Naive B cell (primary cell): ENCODE measurements at regions not wholly inside any gene's neighbourhood (a gene's known extent, or its start where the extent isn't known, plus 50 kb on each side); places are given as distances from the start of the nearest gene placed in this dataset.
"Not testable (repeated sequence)": the region's sequence is repeated elsewhere in the genome, so short reads cannot be mapped to it uniquely, and the experiment has no call there.

ENCODE experiments used
- ATAC-seq, 2 donors: fragments of 150-1000 bp; cut with Tn5 transposase; 2 replicates each; pipeline ENCODE4 v1.10.0; 2021; ENCODE audit warnings: low read depth in 2 of 2, mild to moderate bottlenecking in 2 of 2, moderate library complexity in 2 of 2
- DNase-seq: peaks from one replicate; pipeline ENCODE4 v3.0.0; 2022
- H3K27ac Mint-ChIP-seq, 6 donors: one replicate each; pipeline ENCODE4 v1.8.0; 2020 to 2022; ENCODE audit warnings: mild to moderate bottlenecking in 6 of 6, mixed read lengths in 6 of 6, moderate library complexity in 5 of 6, inconsistent platforms in 2 of 6
- H3K27me3 Mint-ChIP-seq, 3 donors: one replicate each; pipeline ENCODE4 v1.8.0; 2021 to 2022; ENCODE audit warnings: mixed read lengths in 3 of 3, mild to moderate bottlenecking in 1 of 3
- H3K36me3 Mint-ChIP-seq, 2 donors: one replicate each; pipeline ENCODE4 v1.8.0; 2020 to 2022; ENCODE audit warnings: mixed read lengths in 2 of 2, inconsistent platforms in 1 of 2, mild to moderate bottlenecking in 1 of 2
- H3K4me1 Mint-ChIP-seq, 3 donors: one replicate each; pipeline ENCODE4 v1.8.0; 2020 to 2022; ENCODE audit warnings: mixed read lengths in 3 of 3, inconsistent platforms in 1 of 3, mild to moderate bottlenecking in 1 of 3, moderate library complexity in 1 of 3
- H3K4me3 Mint-ChIP-seq, 8 donors: one replicate each; pipeline ENCODE4 v1.8.0; 2020 to 2022; ENCODE audit warnings: mild to moderate bottlenecking in 8 of 8, mixed read lengths in 8 of 8, moderate library complexity in 8 of 8, inconsistent platforms in 2 of 8
- H3K9me3 Mint-ChIP-seq, 7 donors: one replicate each; pipeline ENCODE4 v1.8.0; 2020 to 2022; ENCODE audit warnings: mixed read lengths in 7 of 7, mild to moderate bottlenecking in 5 of 7, inconsistent platforms in 2 of 7, moderate library complexity in 1 of 7

DNA sequence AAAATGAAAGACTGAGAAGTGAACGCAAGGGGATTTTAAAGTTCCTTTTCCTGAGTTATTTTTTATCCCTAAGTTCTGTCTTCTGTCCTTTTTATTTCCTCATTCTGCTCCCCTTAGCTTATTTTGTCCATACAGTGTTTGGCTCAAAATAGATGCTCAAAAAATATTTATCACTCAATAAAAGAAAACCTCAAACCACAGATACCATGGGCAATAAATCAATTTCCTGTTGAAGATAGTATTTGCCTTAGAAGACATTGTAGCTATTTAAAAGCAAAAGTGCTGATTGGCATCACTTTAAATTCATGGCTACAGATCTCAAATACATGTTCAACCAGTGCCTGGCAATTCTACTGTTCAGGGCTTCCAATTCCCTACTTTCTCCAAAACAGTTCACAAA is 316.5 kb upstream of the ADAMTS9 start:
- Mint-ChIP-seq H3K27me3 (no peaks in the 10 kb centered on the region), H3K9me3 (peaks cover 3 to 14% (median 6%) of the 10 kb centered on the region in 7 donors), H3K36me3 (no peaks in the 10 kb centered on the region), H3K27ac (no peak overlapping the region), H3K4me1 (no peaks in the 10 kb centered on the region), H3K4me3 (no peak overlapping the region)
- DNase-seq (no peak), ATAC-seq (no peak)

DNA sequence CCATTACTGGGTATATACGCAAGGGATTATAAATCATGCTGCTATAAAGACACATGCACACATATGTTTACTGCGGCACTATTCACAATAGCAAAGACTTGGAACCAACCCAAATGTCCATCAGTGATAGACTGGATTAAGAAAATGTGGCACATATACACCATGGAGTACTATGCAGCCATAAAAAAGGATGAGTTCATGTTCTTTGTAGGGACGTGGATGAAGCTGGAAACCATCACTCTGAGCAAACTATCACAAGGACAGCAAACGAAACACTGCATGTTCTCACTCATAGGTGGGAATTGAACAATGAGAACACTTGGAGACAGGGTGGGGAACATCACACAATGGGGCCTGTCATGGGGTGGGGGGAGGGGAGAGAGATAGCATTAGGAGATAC is 313.3 kb upstream of the ADAMTS9 start:
- ATAC-seq, H3K36me3 Mint-ChIP-seq, H3K4me1 Mint-ChIP-seq, H3K4me3 Mint-ChIP-seq, H3K27me3 Mint-ChIP-seq, DNase-seq, H3K27ac Mint-ChIP-seq: not testable (repeated sequence)
- H3K9me3 Mint-ChIP-seq: peaks cover 2 to 17% (median 6%) of the 10 kb centered on the region in 7 donors

DNA sequence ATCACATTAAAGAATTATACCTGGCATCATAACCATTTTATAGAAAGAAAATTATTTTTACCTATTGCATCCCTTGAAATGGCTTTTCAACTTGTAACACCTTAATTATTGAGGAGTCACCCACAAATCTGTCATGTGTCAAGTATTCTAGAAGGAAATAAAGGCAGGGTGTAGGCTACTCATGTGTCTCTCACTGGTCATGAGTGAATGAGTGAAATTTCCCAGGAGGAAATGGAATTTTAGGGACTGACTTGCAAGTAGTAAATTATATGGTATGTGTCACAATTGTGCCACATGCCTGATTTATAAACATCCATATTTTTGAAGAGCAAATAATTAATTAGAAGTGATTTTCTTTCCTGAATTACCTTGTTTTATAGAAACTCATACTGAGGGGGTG is 310.5 kb upstream of the ADAMTS9 start:
- Mint-ChIP-seq H3K27ac (no peak overlapping the region), H3K4me1 (no peaks in the 10 kb centered on the region), H3K9me3 (peaks cover 2 to 14% (median 4%) of the 10 kb centered on the region in 7 donors), H3K36me3 (no peaks in the 10 kb centered on the region), H3K4me3 (no peak overlapping the region), H3K27me3 (peaks cover 0 to 4% (median 0%) of the 10 kb centered on the region in 3 donors)
- ATAC-seq (no peak), DNase-seq (no peak)

DNA sequence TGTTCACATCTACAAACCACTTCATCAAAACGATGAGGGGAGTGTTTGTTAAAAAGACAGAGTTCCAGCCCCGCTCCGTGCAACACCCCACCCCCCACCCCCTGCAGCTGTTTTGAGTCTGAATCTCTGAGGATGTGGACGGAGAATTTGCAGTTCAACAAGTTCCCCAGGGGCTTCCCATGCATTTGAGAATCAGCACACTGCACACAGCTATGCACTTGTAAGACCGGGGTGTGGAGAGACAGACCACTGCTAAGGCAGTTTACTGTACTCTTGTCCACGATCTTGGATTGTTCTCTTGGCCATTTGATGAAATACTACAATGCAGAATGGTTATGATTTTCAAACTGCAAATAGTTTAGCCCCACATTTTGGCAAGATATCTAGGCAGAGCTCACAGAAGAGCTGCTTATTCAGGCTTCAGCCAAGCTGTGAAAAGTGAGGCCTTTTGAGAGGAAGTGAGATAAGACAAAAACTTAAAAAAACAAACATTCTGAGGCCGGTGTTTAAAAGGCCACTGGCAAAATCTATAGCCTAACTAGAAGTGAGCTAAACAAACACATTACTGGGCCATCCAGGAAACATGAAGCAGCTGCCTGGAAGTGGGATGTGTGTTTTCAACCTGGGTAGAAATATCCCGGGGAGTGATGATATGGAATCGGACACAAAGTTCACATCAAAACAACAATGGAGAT is 308.2 kb upstream of the ADAMTS9 start:
- peaks cover 0 to 4% (median 0%) of the 10 kb centered on the region in 3 donors for H3K27me3 Mint-ChIP-seq
- H3K4me3 Mint-ChIP-seq: no peak overlapping the region
- H3K36me3 Mint-ChIP-seq: no peaks in the 10 kb centered on the region
- DNase-seq (no peak), ATAC-seq (no peak)
- no peaks in the 10 kb centered on the region for H3K4me1 Mint-ChIP-seq
- peaks cover 0 to 11% (median 5%) of the 10 kb centered on the region in 7 donors for H3K9me3 Mint-ChIP-seq
- H3K27ac Mint-ChIP-seq: no peak overlapping the region

DNA sequence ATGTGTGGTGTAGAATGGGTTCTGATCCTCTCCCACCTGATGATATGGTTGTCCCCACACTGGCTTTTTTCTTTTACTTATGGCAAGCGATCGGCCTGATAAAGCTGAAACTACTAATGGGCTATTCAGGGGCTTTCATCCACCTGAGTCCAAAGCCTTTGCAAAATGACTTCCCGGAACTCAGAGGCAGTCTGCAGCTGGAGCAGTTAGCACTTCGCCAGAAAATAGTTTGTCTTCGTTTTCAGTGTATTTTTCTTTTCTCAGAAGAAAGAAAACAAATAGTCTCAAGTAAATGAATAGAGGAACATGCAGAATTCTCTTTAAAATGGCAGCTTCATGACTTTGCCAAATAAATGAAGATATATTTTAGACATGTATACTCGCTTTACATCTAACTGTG is 306.0 kb upstream of the ADAMTS9 start:
- ATAC-seq (no peak), DNase-seq (no peak)
- Mint-ChIP-seq H3K9me3 (peaks cover 0 to 4% (median 0%) of the 10 kb centered on the region in 7 donors), H3K4me1 (no peaks in the 10 kb centered on the region), H3K36me3 (no peaks in the 10 kb centered on the region), H3K4me3 (no peak overlapping the region), H3K27me3 (peaks cover 0 to 4% (median 0%) of the 10 kb centered on the region in 3 donors), H3K27ac (no peak overlapping the region)

DNA sequence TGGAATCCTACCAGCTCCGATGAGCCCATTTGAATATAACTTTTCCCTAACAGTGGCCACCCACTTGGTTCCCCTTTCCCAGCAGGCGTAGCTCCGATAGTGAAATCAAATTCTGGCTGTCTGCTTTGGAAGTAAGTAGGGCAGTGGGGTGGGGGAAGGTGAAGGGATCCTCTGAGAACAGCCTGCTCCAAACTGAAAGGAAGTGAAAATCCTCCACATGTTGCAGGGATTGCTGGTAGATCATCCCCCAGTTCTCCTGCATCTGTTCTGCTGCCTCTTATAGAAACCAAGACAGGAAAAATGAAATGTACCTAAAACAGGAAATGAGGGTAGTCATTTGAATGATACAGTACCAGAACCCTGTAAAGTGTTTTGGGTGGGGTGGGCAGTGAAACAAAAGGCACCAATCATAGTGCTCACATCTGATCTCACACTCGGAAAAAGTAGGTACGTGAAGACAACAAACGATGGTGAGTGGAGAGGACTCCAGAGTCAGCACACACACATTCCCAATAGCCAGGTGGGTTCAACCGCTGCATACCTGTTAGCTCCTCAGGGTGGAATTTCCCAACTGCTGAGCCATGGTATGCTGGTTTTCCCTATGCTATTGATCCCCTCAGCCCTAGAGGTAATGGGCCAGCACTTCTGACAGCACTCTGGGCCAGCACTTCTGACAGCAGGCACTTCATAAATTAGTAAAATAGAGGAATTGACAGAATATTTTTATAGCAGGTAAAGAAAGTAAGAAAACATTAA is 304.9 kb upstream of the ADAMTS9 start:
- Mint-ChIP-seq H3K27me3 (peaks cover 0 to 4% (median 0%) of the 10 kb centered on the region in 3 donors), H3K4me1 (no peaks in the 10 kb centered on the region), H3K4me3 (peak overlapping the region in 1 of 8 donors; percentile 35), H3K9me3 (peaks cover 0 to 6% (median under 1%) of the 10 kb centered on the region in 7 donors), H3K27ac (no peak overlapping the region), H3K36me3 (no peaks in the 10 kb centered on the region)
- DNase-seq (no peak), ATAC-seq (no peak)

DNA sequence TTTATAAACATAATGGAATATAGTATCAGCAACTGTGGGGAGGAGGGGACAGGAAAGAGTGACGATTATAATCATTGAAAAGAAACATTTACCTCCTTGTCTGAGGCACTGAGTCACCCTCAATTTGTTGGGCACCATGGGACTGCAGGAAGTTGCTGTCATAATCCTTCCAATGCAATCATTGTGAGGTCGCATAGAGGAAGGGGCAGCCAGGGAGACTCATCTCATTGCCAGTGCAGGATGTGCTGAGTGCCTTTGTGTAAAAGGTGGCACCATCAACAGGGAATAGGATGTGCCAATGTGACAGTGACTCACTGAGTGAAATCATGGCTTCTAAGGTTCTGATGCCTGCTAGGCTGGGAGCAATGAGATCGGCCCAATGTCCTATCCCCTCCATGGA is 300.4 kb upstream of the ADAMTS9 start:
- Mint-ChIP-seq H3K27ac (no peak overlapping the region), H3K9me3 (peaks cover 0 to 14% (median 5%) of the 10 kb centered on the region in 7 donors), H3K4me1 (no peaks in the 10 kb centered on the region), H3K4me3 (no peak overlapping the region), H3K36me3 (no peaks in the 10 kb centered on the region), H3K27me3 (no peaks in the 10 kb centered on the region)
- no peak for ATAC-seq
- DNase-seq: no peak

DNA sequence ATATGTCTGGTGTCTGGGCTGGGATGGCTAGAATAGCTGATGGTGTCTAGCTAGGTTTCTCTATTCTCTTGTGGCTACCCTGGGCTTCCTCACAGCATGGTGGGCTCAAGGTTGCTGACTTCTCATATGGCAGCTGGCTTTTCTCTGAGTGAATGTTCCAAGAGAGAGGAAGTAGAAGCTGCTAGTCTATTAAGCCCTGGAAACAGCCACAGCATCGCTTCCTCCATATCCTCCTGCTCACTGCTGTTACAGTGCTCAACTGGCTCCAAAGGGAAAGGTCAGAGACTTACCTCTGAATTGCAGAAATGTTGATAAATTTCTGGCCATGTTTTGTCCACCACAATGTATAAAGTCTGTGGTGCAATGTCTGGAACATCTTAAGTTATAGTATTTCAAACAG is 299.9 kb upstream of the ADAMTS9 start:
- H3K4me3 Mint-ChIP-seq: no peak overlapping the region
- H3K27ac Mint-ChIP-seq: no peak overlapping the region
- H3K27me3 Mint-ChIP-seq: no peaks in the 10 kb centered on the region
- peaks cover 0 to 14% (median 5%) of the 10 kb centered on the region in 7 donors for H3K9me3 Mint-ChIP-seq
- no peaks in the 10 kb centered on the region for H3K36me3 Mint-ChIP-seq
- ATAC-seq (no peak), DNase-seq (no peak)
- H3K4me1 Mint-ChIP-seq: no peaks in the 10 kb centered on the region

DNA sequence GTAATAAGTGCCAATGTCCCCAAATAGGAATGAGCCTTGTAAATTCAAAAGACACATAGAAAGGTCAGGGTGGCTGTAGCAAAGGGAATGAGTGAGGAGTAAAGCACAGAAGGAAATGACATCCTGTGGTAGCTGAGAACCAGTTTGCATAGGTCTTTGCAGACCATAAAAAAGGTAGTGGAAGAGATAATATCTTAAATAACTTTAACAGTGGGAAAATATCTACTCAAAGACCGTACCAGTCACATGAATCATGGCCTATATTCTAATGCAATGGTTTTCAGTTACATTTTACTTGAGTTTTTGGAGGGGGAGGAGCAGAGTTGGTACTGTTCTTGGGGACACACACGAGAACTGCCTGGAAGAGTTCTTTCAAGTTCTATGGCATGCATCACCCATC is 297.3 kb upstream of the ADAMTS9 start:
- Mint-ChIP-seq H3K27me3 (no peaks in the 10 kb centered on the region), H3K4me3 (no peak overlapping the region), H3K4me1 (no peaks in the 10 kb centered on the region), H3K9me3 (peaks cover 0 to 14% (median 7%) of the 10 kb centered on the region in 7 donors), H3K27ac (no peak overlapping the region), H3K36me3 (no peaks in the 10 kb centered on the region)
- no peak for DNase-seq
- ATAC-seq: no peak

DNA sequence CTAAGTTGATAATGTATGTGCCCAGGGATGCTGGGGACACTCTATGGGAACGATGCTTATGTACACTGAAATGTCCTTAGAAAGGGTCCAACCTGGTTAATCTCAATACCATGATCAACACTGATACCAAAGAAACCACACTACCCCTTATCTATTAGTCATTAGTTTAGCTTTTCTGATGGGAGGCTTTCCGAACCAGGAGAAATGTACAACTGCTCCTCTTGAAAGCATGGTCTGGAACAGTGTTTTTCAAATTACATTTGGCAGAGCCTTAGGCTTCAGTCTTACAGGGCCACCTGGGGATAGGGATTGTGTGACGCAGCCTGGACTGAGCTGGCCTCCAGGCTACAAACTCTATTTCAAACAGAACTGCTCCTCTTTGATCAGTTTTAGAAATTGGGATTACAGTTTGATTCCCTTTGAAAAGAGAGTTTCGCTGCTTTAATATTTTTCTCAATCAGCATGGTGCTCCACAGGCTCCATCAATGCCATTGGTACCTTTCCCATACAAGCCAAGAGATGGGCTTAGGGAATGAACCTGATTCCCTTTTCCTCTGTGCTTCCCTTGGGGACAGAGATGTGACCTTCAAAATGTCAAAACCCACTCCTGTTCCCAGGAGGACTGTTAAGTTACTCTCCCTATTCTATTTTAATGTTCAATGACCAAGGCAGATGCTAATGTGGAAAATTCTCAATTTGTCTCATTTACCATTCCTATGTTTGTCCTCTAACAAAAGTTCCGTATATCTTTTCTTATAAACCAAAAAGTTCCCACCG is 296.0 kb upstream of the ADAMTS9 start:
- no peak for DNase-seq
- Mint-ChIP-seq H3K36me3 (no peaks in the 10 kb centered on the region), H3K27ac (no peak overlapping the region), H3K4me3 (no peak overlapping the region), H3K27me3 (no peaks in the 10 kb centered on the region), H3K9me3 (peaks cover 0 to 14% (median 8%) of the 10 kb centered on the region in 7 donors), H3K4me1 (no peaks in the 10 kb centered on the region)
- ATAC-seq: no peak

DNA sequence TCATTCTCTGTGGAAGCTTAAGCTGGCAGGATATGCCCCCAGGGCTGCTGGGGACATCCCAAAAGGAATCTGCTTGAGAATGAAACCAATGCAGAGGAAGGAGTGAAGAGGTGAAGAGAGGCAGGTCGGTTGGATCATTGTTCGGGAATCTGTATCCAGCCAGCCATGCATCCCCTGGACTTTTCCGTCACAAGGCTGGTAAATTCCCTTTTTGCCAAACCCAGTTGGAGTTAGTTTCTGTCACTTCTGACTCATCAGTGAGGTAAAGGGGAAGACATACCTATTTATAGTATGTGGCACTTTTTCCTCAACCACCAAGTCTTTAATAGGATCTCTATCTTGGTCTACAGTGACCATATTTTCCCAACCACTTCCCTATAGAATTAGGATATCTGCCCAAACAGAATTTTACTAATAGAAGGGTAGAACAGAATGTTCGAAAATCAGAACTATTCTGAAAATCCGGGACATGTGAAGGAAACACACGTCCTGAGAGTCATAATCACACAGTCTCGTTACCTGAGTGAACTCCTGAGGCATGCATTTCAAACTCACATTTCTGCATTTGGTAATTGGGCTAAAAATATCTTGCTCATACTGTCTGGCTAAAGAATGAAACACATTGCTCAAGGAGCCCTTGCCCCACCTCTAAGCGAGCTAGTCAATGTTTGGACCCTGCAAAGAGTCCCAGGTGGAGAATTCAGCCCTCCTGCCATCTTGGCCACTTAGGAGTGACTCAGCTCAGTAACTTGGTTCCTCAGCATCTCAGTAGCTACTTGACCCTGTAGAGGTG is 289.7 kb upstream of the ADAMTS9 start:
- Mint-ChIP-seq H3K27me3 (no peaks in the 10 kb centered on the region), H3K36me3 (no peaks in the 10 kb centered on the region), H3K27ac (no peak overlapping the region), H3K4me1 (no peaks in the 10 kb centered on the region), H3K4me3 (no peak overlapping the region), H3K9me3 (peaks cover 0 to 4% (median 0%) of the 10 kb centered on the region in 7 donors)
- DNase-seq (no peak), ATAC-seq (no peak)

DNA sequence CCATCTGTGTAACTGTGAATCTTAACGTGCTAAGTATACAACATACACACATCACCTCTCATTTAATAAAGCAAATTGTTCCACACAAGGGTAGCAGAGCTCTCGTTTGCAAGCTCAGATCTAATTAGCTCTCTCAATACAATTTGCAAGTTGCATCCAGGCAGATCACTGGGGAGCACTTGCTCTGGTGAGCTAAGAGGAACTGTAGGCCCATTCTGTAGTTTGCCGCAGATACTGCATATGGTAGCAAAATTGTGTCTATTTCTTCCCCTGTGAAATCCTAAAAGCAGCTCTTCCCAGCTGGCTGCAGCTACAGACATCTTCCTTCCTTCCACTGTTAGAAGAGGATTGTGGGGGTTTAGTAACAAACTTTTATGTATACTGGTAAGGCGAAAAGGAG is 288.7 kb upstream of the ADAMTS9 start:
- Mint-ChIP-seq H3K4me1 (no peaks in the 10 kb centered on the region), H3K27me3 (peaks cover 0 to 4% (median 0%) of the 10 kb centered on the region in 3 donors), H3K4me3 (no peak overlapping the region), H3K9me3 (peaks cover 0 to 4% (median 0%) of the 10 kb centered on the region in 7 donors), H3K36me3 (no peaks in the 10 kb centered on the region), H3K27ac (no peak overlapping the region)
- ATAC-seq: no peak
- no peak for DNase-seq

DNA sequence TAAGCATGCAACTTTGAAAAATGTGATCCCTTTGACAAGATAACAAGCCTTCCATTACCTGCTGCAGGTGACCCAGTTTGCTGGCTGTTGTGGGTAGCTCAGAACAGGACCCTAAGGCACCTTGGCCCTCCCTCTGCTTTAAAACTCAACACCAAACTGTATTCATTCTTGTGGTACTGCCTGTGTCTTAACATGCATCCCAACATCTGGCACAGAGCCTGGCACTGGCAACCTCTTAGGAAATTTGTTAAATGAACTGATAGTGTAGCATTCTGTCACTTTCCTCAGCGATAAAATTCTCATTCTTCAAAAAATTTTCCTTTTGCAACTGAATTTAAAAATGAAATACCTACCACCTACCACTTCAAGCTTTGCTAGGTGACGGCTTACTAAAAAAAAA is 287.3 kb upstream of the ADAMTS9 start:
- no peak overlapping the region for H3K27ac Mint-ChIP-seq
- no peak for DNase-seq
- H3K4me3 Mint-ChIP-seq: no peak overlapping the region
- ATAC-seq: no peak
- peaks cover 0 to 4% (median 0%) of the 10 kb centered on the region in 3 donors for H3K27me3 Mint-ChIP-seq
- peaks cover 0 to 13% (median 2%) of the 10 kb centered on the region in 7 donors for H3K9me3 Mint-ChIP-seq
- no peaks in the 10 kb centered on the region for H3K4me1 Mint-ChIP-seq
- H3K36me3 Mint-ChIP-seq: no peaks in the 10 kb centered on the region
